RPMI7951 (cell line): ENCODE measurements at regions not wholly inside any gene's neighbourhood (a gene's known extent, or its start where the extent isn't known, plus 50 kb on each side); places are given as distances from the start of the nearest gene placed in this dataset.
"Not testable (repeated sequence)": the region's sequence is repeated elsewhere in the genome, so short reads cannot be mapped to it uniquely, and the experiment has no call there.

Experiments used
- DNase-seq: peaks from one replicate; pipeline ENCODE4 v3.0.0-alpha.2; 2012; ENCODE audit warnings: low read depth

DNA sequence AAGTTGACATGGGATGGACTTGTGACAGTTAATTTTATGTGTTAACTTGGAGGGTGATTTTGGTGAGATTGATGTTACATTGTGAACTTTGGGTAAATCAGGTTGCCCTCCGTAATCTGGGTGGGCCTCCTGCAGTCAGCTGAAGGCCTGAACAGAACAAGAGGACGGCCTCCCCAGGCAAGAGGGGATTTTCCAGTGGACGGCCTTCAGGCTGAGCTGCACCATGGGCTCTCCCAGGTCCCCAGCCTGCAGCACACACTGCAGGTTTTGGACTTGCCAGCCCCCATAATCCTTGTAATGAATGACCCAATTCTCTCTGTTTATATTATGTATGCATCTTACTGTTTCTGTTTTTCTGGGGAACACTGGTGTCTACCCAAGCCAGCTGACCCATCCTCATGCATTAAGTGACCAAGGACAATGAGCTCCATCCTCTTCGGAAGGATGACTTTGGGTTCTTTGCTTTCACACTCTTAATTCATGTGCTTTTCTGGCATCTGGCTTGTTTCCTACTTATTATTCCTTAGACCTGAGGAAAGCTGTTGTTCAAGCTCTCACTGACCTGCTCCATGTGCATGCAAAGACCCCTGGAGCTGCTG lies 64.2 kb downstream of the DACT2 start:
- DNase-seq: no peak

DNA sequence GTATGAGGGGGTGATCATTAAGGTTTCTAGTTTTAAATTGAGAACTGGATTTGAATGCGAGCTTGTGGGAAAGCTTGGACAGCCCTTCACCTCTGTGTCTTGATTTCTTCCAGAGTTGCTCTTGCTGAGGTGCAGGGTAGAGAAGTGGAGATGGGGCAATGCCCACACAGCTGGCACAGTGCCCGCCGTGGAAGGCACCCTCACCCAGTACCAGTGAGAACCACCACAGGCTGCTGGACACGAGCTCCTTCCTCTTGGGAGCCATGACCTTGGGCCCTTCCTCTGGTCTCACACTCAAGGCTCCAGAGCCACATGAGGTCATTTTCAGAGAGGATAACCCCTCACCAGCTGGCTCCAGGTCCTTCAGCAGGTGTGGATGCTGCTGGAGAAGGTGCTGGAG lies 67.3 kb downstream of the DACT2 start:
- DNase-seq: no peak

DNA sequence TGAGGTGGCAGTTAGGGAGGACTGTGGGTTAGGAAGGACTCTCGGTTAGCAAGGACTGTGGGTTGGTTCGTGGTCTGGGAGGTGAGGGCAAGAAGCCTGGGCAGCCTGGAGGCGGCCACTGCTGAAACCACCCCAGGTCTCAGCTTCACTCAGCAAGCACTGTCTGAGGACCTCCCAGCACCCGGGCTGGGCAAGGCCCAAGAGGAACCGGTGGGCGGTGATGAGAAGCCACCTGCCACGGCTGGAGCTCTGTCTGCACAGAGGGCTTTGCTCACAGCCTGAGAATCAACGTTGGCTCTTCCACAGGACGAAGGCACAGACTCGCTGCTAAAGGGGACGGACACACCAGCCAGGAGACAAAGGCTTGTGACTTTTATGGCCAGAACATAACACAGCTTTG lies 69.3 kb downstream of the DACT2 start:
- no peak for DNase-seq

DNA sequence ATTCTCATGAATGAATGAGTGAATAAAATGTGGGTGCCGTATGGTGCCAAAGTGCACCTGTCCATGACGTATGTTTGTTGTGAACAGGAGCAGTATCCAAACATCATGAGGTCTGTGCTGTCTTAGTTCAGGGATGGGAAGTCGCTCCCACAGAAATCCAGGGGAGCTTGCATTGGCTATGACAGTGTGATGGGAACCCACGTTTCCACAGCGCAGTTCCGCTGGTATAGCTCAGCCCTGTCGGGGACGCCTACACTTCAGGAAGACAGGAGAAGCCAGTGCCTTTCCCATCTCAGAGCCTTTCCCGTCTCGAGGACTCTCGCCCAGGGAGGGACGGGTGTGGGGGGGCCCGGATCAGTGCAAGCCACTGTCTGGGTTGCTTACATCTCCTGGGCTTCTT lies 69.8 kb downstream of the DACT2 start:
- no peak for DNase-seq

DNA sequence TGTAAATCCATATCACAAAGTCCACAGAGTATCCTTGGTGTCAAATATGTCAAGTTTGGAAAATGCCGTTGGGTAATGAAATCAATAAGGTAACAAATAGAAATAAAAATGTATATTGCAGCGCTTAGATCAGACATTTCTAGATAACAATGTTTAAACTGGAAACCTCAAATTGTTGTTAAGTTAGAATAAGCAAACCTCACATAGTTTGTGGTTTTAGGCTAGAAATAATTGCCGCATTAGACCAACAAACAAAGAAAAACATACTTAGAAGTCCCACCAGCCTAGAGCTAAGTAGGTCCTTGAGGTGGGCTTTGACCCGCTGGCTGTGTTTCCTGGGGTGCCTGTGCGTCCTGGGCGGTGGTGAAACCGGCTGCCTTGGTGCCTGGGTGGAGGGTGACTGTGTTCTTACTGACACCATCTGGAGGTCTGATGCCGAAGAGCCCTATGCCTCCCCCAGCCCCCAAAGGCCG lies 71.4 kb downstream of the DACT2 start:
- DNase-seq: no peak

DNA sequence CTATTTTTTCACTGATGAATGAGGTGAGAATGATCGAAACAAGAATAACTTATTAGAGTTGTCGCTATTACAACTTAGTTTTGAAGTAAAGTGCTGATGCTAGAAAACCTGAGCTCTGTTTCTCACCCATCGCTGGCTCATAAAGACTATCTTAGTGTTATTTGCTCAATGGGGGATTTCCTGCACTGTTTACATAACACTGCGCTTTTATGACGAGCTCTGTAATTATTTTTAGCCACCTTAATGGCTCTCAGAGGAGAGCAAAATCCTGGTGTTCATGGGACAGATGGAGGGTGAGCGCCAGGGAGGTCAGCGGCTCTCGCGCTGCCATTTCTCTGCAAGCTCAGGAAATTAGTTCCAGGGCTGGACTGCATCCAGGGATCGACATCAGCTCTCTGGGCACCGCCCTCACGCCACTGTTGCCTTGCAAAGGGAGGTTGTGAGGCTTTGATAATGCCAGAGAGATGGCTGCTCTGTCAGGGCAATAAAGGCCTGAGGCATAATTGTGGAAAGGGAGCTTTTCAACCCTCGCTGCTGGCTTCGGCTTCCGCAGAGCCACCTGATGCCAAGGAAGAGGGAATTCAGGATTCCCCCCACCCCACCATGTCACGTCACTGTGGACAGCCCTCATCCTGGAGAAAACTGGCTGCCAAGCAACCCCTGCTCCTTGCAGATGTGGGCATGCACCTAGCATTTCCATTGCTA lies 72.0 kb downstream of the DACT2 start:
- DNase-seq: peak; percentile 35

DNA sequence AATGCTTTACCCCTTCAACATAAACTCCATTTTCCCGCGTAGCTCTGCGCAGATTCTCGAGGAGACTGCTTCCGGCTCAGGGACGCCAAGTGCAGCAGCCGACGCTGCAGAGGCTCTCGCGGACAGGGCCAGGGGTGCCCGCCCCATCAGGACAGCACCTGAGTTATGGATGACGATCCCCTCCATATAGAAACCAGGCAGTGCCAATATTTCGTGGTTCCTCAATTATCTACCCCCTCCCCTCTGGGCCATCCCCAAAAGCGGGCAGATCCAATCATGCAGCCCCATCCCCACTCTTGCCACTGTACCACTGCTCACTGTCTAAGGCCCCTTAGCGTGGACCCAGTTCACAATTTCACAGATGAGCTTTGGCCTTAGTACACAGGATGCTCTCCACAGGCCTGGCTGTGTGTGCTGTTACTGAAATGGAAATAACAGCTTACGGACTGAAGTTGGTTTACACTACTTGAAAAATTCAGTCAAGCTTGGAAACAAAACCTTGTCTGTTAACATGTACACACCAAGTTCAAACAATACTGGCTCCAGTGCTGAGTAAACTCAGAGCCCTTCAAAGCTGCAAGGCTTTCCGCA lies 74.5 kb downstream of the DACT2 start:
- DNase-seq: no peak

DNA sequence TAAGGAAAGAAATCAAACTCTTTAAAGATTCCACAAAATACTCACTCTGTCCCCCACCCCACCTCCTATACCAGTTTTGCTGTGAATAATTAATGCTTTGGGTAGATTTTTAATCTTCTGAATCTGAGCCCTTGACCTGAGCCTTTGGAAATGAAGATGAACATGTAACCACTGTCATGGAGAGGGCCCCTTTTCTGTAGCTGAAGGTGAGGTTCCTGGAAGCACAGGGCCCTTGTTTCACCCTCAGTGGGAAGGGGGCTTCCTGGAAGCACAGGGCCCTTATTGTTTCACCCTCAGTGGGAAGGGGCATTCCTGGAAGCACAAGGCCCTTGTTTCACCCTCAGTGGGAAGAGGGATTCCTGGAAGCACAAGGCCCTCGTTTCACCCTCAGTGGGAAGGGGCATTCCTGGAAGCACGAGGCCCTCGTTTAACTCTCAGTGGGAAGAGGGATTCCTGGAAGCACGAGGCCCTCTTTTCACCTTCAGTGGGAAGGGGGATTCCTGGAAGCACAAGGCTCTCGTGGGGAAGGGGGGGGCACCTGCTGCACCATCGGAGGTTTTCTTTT lies 75.7 kb downstream of the DACT2 start:
- no peak for DNase-seq

DNA sequence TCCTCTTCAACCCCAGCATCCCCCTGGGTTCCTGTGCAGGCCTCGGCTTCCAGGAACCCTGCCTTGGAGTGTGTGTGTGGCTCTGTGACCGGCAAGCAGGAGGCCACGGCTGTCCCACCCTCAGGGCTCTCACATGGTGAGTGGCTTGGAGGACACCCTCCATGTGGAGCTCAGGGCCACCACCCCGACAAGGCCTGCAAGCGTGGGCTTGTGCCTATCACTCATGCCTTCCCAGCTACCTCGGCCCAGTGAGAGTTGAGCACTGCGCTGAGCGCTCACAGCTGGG lies 76.7 kb downstream of the DACT2 start:
- DNase-seq: no peak

DNA sequence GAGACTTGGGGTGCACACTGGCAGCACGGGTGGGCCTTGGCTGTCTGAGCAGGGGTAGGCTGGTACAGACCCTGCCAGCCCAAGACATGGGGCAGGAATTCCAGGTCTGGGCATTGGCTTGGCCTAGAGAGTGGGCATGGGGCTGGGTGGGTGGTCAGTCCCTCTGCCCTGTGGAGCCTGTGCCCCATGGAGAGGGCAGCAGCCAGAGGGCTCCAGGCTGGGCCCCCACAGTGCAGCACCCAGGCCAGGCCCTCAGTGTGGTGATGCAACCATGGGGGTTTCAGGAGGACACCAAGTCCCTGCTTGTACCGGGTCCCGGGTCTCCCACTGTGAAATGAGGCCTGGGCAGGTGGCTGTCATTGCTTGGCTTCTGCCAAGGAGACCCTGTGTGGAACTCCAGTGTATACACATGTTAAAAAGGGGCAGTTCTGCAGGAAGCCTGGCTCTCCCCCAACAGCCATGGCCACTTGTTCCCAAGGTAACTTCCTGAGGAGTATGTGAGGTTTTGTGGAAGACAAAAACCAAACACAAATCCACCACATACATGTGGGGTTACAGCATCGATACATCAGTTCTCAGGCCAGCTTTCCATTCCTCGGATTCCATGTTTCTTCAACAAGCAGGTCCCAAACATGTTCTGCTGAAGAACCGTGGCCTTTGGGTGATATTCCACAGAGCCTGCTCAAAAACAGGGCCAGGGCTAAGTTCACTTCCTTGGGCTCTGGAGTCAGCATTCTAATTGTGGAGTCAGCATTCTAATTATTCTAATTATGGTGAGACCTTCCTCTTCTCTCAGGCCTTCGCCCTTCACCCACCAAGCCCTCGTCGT lies 77.3 kb downstream of the DACT2 start:
- DNase-seq: no peak

DNA sequence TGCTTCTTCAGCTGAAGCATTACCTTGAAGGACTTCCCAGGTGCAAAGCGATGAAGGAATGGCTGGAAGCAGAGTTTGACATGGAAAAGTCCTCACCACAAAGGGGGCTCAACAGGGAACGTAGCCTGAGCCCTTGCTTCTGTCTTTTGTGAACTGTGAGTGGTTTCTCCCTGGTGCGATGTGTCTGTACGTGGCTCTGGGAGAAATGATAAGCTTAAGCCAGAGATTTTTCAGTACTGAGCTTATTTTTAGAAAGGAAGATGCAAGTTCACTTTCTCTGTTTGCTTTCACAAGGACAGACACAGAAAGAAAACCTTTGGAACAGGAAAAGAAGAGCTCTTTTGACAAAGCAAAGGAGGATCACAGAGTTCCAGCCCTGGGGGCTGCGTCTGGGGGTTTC lies 79.4 kb downstream of the DACT2 start:
- DNase-seq: no peak

DNA sequence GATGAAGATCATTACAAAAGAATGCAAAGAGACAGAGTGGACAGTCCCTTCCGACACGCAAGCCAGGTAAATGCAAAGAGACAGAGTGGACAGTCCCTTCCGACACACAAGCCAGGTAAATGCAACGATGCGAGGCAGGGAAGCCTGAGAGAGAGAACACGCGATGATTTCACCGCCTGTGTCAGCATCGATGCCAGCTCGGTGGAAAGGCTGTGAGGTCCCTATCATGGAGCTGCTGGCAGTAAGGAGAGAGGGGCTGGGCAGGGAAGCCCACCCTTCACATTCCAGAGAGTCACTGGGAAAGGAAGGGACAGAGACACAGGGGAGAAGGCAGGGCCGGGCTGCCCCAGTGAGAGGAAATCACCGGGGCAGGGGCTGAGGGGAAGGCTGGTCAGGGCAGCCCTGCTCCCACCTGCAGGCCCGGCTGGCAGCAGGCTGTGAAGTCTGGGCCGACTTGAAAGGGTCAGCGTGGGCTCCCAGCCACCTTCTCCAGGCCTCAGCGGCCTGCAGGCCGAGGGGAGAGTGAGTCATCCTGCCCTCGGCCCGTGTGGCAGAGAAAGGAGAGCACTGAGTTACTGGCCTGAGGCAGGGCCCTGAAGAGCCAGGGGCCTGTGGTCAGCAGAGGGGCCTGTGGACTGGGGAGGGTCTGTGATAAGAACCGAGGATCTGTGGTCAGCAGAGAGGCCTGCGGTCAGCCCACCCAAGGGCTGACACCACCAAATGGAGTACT lies 80.4 kb downstream of the DACT2 start:
- peak; percentile 68 for DNase-seq

DNA sequence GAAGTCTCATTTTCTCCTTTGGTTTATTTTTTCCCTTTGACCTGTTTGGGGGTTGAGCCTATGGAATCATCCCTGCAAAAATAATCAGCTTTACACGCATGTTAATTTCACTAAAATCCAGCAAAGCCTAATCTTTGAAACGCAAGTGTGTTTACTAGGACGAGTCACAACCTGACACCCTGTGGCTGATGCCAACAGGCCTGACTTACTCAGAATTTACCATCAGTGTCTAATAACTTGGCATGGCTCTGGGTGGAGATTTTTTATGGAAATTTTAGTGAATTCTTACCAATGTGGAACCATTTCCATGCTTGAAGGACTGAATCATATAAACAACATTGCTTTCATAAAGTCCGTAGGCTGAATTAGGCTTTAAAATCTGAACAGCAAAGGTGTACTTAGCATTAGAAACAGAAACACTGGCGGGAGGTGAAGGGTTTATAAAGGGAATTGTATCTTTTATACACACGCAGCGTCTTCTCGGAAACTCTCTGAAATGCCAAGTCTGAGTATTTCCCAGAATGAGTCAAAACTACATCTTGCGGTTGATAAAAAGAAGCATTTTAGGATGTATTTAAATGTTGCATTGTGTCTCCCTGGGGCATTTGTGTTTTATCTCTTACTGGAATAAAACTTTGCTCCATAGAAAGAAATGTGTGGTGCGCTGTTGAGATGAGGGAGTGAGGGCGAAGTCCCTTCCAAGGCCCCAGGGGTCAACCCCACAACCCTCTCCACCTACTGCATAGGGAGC lies 81.2 kb downstream of the DACT2 start:
- DNase-seq: no peak

DNA sequence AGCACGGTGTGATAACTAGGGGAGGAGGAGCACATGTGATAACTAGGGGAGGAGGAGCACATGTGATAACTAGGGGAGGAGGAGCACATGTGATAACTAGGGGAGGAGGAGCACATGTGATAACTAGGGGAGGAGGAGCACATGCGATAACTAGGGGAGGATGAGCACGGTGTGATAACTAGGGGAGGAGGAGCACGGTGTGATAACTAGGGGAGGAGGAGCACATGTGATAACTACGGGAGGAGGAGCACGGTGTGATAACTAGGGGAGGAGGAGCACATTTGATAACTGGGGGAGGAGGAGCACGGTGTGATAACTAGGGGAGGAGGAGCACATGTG lies 85.7 kb downstream of the DACT2 start:
- DNase-seq: not testable (repeated sequence)

DNA sequence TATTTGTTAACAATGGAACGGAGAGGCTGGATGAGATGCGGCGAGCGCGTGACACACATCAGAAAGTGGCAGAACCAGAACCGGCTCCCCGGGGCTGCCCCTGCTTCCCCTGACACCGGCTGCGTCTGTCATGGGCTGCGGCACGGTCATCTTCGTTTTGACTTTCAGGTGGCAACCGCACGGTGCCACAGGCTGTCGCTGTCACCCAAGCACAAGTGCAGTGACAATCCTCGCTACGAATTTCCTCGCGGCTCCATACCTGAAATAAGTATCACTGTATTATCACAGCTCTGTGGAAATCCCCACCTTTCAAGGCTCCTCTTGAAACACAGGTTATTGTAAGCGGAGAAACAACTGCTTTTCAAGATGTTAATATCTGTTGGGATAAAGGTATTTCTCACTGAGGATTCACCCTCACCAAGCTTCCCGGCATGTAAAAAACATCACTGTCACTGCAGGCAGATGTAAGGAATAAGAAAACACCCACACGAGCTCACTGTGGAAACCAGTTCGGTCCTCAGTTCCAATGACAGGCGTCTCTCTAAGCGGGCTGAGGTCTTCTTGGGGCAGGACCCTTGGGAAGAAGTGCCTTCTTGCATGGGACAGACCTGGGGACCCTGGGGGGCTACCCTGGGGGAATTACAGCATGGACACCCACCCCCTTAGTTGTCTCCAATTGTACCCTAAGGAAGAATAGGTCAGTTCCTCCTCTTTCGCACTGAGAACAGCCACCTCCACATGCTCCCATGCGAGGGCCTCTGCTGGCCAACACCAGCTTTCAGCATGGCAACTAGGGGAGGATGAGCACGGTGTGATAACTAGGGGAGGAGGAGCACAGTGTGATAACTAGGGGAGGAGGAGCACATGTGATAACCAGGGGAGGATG lies 86.3 kb downstream of the DACT2 start:
- no peak for DNase-seq

DNA sequence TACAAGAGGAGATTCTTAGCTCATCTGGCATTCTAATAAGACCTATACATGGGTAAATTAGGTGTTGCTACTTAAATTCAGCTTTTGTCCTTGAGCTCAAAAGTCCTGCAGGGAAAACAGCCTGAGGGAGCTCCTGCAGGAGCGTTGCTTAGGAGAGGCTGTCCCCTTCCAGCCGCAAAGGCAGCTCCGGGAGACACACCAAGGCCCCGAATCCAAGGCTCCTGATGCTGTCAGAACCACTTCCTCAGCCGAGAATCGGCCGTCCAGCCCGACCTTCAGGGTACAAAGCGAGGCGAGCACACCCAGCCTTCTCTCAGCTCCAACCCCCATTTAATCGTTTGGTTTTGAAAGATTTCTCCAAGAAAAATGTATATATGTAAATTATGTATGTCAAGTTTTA lies 87.0 kb downstream of the DACT2 start:
- no peak for DNase-seq

DNA sequence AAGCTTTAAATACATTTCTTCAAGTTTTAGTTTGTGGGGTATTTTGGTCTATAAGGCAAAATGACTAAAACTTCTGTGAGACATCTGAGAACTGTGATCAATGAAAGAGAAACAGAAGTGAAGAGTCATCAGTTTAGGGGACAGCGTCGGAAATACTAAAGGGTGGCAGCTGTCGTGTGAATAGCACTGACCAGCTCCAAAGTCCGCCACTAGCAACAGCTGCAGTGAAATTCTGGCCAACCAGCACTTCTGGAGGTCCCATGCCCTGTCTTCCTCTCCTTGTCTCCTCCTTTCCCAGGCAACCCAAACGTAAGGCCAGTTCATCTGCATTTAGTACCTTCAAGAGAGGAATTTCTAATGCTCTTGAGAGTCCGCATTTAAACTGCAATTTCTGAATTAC lies 87.5 kb downstream of the DACT2 start:
- no peak for DNase-seq

DNA sequence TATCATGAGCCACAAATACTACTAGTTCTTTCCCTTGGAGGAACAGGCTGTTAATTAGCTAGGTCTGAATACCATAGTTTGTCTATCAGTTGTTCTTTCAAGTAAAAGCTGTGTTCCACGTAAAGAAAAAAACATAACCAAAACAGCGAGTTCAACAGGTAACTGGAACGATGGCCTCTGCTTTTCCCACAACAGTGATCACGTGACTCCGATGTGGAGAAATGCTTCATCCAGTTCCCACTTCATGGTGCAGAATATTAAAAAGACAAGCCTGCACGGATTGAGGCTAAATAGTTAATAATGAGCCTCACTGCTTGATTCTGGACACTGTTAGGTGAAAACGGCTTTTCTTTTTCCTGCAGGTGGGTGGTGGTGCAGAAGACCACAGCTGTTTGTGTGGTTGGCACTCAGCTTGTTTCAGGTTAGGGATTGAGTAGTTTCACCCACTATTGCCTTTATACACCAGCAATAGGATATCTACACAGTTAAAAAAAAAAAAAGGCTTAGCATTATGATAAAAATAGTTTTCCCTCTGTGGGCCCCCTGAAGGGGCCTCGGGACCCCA lies 88.1 kb downstream of the DACT2 start:
- DNase-seq: no peak

DNA sequence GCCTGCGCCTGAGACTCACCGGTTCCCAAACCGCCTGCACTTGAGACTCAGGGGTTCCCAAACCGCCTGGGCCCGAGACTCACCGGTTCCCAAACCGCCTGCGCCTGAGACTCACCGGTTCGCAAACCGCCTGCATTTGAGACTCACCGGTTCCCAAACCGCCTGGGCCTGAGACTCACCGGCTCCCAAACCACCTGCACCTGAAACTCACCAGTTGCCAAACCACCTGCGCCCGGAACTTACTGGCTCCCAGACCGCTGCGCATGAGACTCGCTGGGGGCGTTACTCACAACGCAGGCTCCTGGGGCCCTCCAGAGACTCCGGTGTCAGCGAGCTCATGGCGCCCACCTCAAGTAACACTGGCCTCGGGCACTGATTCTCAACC lies 90.2 kb downstream of the DACT2 start:
- DNase-seq: no peak
